ENCODE measurements at regions not wholly inside any gene's neighbourhood (a gene's known extent, or its start where the extent isn't known, plus 50 kb on each side); places are given as distances from the start of the nearest gene placed in this dataset.
"Not testable (repeated sequence)": the region's sequence is repeated elsewhere in the genome, so short reads cannot be mapped to it uniquely, and the experiment has no call there.

DNA sequence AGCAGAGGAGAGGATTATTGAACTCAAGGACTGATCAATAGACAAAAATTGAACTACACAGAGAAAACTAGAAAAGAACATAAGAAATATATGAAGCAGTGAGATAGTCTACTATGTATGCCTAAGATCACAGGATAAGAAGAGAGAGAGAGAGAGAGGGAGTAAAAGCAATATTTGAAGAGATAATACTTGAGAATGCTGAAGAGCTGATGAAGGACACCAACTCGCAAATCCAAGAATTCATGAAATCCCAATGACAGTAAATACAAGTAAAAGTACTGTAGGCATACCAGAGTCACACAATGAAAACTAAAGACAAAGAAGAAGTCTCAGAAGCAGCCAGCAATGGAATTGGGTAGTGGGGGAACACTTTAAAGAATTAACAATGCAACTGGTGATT lies 260.1 kb upstream of the SPAG17 start:
- DNase-seq = no peak

- no peak for DNase-seq
Observed at GRCh38 chr1:118442214-118442613, 257.2 kb upstream of the SPAG17 start.

DNA sequence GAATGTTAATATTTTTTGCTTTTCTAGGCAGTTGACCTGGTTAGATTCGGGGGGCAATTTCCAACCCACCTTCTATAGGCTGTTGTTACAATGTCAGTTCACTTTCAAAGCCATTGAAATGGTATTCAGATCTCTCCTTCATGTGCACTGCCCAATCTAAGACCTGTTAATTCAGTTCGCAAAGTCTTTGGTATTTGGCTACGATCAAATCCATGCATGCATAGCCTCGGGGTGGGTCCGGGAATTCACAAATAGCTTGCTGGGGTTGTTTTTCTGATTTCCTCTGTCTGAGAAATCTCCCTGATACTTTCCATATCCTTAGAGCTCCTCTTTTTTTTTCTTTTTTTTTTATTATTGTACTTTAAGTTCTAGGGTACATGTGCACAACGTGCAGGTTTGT lies 252.6 kb upstream of the SPAG17 start:
- DNase-seq = no peak

DNA sequence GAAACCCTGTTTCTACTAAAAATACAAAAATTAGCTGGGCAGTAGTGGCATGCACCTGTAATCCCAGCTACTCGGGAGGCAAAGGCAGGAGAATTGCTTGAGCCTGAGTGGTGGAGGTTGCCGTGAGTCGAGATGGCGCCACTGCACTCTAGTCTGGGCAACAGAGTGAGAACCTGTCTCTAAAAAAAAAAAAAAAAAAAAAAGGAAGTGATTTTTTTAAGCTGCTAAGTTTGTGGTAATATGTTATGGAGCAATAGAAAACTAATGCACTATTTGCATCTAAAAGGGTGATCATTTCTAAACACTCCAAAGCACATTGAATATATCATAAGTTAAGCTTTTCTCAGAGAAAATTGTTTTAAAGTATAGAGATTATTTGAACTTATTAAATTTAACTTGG lies 244.8 kb upstream of the SPAG17 start:
- DNase-seq = no peak

GRCh38 chr1:118421868-118422350 lies 236.9 kb upstream of the SPAG17 start:
- DNase-seq = no peak

GRCh38 chr1:118404024-118404423 lies 219.0 kb upstream of the SPAG17 start:
- DNase-seq = no peak

- DNase-seq = no peak
Observed at GRCh38 chr1:118397496-118397859, 212.4 kb upstream of the SPAG17 start.

DNA sequence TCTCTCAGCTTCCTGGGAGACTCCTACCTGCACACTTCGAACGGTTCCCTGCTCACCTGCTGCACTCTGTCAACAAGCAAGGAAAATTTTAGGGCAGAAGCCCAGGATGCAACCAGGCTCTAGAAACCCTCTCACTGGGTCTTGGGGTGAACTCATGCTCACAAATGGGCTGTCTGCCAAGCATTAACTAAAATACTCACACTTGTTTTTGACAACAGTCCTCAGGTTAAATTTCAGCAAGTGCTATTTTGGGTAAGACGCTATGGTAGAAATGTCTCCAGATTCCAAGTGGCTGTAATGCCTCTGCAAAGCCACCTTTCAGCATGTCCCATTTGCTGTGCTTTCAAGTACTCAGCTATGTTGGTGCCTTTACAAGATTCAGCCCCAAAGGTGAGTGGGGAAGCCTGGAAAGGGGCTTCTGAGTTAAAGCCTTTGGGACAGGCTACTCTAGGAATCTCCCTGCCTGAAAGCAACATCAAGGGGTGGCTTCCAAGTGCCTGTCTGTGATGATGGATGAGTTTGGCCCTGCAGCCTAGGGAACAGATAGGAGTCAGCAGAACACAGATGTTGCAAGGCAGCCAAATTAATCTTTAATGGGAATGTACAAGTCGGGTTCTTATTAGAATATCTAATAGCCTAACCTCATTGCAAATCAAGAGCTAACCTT lies 211.9 kb upstream of the SPAG17 start:
- DNase-seq = no peak

GRCh38 chr1:118396279-118396678 lies 211.3 kb upstream of the SPAG17 start:
- no peak for DNase-seq

- no peak for DNase-seq
Observed at GRCh38 chr1:118395430-118395991, 210.5 kb upstream of the SPAG17 start.

GRCh38 chr1:118390955-118391354 lies 205.9 kb upstream of the SPAG17 start:
- DNase-seq = no peak

- no peak for DNase-seq
Observed at GRCh38 chr1:118388301-118388959, 203.4 kb upstream of the SPAG17 start.

DNA sequence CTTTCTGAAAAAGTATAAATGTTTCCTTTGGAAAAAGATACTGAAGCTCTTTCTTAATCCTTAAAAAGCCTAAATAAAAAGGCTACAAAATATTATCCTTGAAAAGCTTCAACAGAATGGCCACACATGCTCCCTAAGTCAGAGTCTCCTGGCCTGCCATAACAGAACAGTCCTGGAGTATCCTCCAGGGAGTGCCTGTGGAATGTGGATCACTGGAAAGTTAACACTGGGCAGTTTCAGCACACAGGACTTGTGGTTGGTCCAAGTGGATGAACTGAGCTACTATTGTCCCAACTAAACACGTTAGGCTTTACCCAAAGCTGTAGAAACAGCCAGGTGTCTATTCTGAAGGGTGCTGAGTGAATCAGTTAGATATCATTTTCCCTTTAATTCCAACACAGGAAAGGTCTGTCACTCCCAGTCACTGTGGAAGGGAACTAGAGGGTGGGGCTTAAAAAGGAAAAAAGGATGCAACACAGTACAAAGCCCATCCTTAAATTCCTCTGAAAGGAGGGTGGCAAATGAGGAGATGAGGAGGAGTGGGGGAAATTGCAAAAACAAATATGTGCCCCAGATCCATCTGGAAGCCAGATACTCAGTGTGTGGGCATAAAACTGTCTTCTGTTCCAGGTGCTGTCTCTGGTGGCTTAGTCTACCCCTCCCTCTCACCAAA lies 196.3 kb upstream of the SPAG17 start:
- DNase-seq = no peak

DNA sequence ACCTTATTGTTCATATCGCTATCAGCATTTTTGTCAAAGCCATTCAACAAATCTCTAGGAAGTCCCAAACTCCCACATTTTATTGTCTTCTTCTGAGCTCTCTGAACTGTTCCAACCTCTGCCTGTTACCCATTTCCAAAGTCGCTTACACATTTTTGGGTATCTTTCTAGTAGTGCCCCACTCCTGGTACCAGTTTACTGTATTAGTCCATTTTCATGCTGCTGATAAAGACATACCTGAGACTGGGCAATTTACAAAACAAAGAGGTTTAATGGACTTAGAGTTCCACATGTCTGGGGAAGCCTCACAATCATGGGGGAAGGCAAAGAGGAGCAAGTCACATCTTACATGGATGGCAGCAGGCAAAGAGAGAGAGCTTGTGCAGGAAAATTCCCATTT lies 192.2 kb upstream of the SPAG17 start:
- not testable (repeated sequence) for DNase-seq

- DNase-seq = no peak
Observed at GRCh38 chr1:118371612-118372011, 186.6 kb upstream of the SPAG17 start.

GRCh38 chr1:118370861-118371260 lies 185.8 kb upstream of the SPAG17 start:
- DNase-seq = no peak

GRCh38 chr1:118366286-118366685 lies 181.3 kb upstream of the SPAG17 start:
- no peak for DNase-seq

GRCh38 chr1:118364882-118365281 lies 179.9 kb upstream of the SPAG17 start:
- no peak for DNase-seq

- DNase-seq = no peak
Observed at GRCh38 chr1:118363396-118363795, 178.4 kb upstream of the SPAG17 start.

DNA sequence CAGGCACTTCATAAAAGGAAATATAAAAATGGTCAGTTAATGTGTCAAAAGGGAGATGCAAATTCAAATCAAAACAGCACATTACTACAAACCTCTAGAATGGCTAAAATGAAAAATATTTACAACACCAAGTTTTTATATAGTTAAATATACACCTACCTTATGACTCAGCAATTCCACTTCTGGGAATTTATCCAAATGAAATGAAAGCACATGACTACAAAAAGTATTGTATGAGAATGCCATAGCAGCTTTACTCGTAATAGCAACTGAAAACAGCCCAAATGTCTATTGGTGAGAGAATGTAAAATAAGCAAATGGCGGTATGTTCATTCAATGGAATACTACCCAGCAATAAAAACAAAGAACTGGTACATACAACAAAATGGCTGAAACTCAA lies 175.8 kb upstream of the SPAG17 start:
- no peak for DNase-seq

GRCh38 chr1:118346936-118347335 lies 161.9 kb upstream of the SPAG17 start:
- no peak for DNase-seq

GRCh38 chr1:118340928-118341910 lies 156.2 kb upstream of the SPAG17 start:
- DNase-seq = no peak
